OCI-LY1 (cell line): ENCODE measurements at regions not wholly inside any gene's neighbourhood (a gene's known extent, or its start where the extent isn't known, plus 50 kb on each side); places are given as distances from the start of the nearest gene placed in this dataset.

Experiments used
- H2AFZ ChIP-seq: fragments of 200-600 bp; sonication (generic), shearing (Covaris generic); 2 replicates; pipeline ENCODE4 v1.6.0; 2014; ENCODE audit warnings: antibody characterized with exemption, mild to moderate bottlenecking, low read length
- H3F3A ChIP-seq: fragments of 200-600 bp; sonication (generic), shearing (Covaris generic); 2 replicates; pipeline ENCODE4 v1.6.0; 2014; ENCODE audit warnings: mild to moderate bottlenecking, antibody characterized with exemption, low read length, moderate library complexity; ENCODE audit not compliant: insufficient read depth
- H3K27ac ChIP-seq: fragments of 200-600 bp; sonication (generic); 2 replicates; pipeline ENCODE4 v1.5.1; 2014; ENCODE audit warnings: low read length, mixed run types, mild to moderate bottlenecking, low read depth; ENCODE audit not compliant: poor library complexity, severe bottlenecking
- H3K27me3 ChIP-seq: fragments of 200-600 bp; sonication (generic); 2 replicates; pipeline ENCODE4 v1.6.0; 2014; ENCODE audit warnings: antibody characterized with exemption, mild to moderate bottlenecking, low read length, moderate library complexity; ENCODE audit not compliant: insufficient read depth
- H3K36me3 ChIP-seq: fragments of 200-600 bp; sonication (generic); 2 replicates; pipeline ENCODE4 v1.6.1; 2014; ENCODE audit warnings: mild to moderate bottlenecking, antibody characterized with exemption, low read length, moderate library complexity, mixed read lengths; ENCODE audit not compliant: insufficient read depth
- H3K4me1 ChIP-seq: fragments of 200-600 bp; sonication (generic); 2 replicates; pipeline ENCODE4 v1.5.1; 2014; ENCODE audit warnings: mild to moderate bottlenecking, low read length, moderate library complexity; ENCODE audit not compliant: insufficient read depth, severe bottlenecking
- H3K4me2 ChIP-seq: fragments of 200-600 bp; sonication (generic), shearing (Covaris generic); 2 replicates; pipeline ENCODE4 v1.6.1; 2014; ENCODE audit warnings: low read length
- H3K4me3 ChIP-seq: fragments of 200-600 bp; sonication (generic); 2 replicates; pipeline ENCODE4 v1.5.1; 2014; ENCODE audit warnings: low read length, low read depth, mild to moderate bottlenecking, mixed read lengths; ENCODE audit not compliant: poor library complexity, severe bottlenecking
- H3K79me2 ChIP-seq: fragments of 200-600 bp; shearing (Covaris generic); 2 replicates; pipeline ENCODE4 v1.6.1; 2016; ENCODE audit warnings: mixed run types, low read length, mixed read lengths; ENCODE audit not compliant: insufficient read depth
- H3K9ac ChIP-seq: fragments of 200-600 bp; sonication (generic), shearing (Covaris generic); 2 replicates; pipeline ENCODE4 v1.6.1; 2014; ENCODE audit warnings: mild to moderate bottlenecking, low read length, mixed read lengths
- H3K9me2 ChIP-seq: fragments of 200-600 bp; sonication (generic), shearing (Covaris generic); 2 replicates; pipeline ENCODE4 v1.6.1; 2014; ENCODE audit warnings: low read depth, mild to moderate bottlenecking, low read length, mixed read lengths
- H3K9me3 ChIP-seq: fragments of 200-600 bp; shearing (Covaris generic); 2 replicates; pipeline ENCODE4 v1.6.1; 2014; ENCODE audit warnings: low read length, mixed read lengths
- H4K20me1 ChIP-seq: fragments of 200-600 bp; sonication (generic), shearing (Covaris generic); 2 replicates; pipeline ENCODE4 v1.6.0; 2016; ENCODE audit warnings: mild to moderate bottlenecking, low read length; ENCODE audit not compliant: insufficient read depth
- EZH2 ChIP-seq: fragments of 200-600 bp; sonication (generic), shearing (Covaris generic); IDR thresholded peaks from 2 replicates; pipeline ENCODE4 v1.8.0; 2017; ENCODE audit warnings: borderline replicate concordance, mixed run types, mild to moderate bottlenecking, antibody characterized with exemption, low read length, moderate library complexity, mixed read lengths
- TF ChIP-seq, protein P1 (sequence below): fragments of 200-600 bp; sonication (generic), shearing (Covaris generic); IDR thresholded peaks from 2 replicates; pipeline ENCODE4 v1.5.1; 2017; ENCODE audit warnings: mild to moderate bottlenecking, antibody characterized with exemption, low read length, moderate library complexity, mixed read lengths

DNA sequence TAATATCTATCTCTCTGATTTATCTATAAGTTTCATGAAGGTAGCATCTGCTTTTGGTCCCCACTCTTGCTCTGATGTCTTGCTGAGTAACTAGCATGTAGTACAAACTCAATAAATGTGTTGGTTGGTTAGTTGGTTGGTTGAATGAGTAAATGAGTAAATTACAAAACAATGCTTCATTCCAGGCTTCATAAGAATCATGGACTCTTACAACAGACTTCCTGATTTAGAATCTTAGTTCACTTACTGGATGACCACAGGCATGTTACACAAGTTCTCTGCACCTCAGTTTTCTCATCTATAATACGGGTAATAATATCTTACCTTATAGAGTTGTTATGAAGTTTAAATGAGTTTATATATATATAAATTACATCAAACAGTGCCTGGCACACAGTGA lies 98.6 kb downstream of the ZNF281 start:
- Histone ChIP-seq H2AFZ (no peak overlapping the region), H3K4me2 (no peak overlapping the region), H3K36me3 (no peaks in the 10 kb centered on the region), H3F3A (no peaks in the 10 kb centered on the region), H3K9me2 (no peaks in the 10 kb centered on the region), H4K20me1 (no peaks in the 10 kb centered on the region), H3K4me1 (peaks cover 7% of the 10 kb centered on the region), H3K27ac (no peak overlapping the region), H3K4me3 (no peak overlapping the region), H3K9ac (no peak overlapping the region), H3K27me3 (no peaks in the 10 kb centered on the region), H3K79me2 (no peaks in the 10 kb centered on the region), H3K9me3 (no peaks in the 10 kb centered on the region)
- TF ChIP-seq, protein P1, sequence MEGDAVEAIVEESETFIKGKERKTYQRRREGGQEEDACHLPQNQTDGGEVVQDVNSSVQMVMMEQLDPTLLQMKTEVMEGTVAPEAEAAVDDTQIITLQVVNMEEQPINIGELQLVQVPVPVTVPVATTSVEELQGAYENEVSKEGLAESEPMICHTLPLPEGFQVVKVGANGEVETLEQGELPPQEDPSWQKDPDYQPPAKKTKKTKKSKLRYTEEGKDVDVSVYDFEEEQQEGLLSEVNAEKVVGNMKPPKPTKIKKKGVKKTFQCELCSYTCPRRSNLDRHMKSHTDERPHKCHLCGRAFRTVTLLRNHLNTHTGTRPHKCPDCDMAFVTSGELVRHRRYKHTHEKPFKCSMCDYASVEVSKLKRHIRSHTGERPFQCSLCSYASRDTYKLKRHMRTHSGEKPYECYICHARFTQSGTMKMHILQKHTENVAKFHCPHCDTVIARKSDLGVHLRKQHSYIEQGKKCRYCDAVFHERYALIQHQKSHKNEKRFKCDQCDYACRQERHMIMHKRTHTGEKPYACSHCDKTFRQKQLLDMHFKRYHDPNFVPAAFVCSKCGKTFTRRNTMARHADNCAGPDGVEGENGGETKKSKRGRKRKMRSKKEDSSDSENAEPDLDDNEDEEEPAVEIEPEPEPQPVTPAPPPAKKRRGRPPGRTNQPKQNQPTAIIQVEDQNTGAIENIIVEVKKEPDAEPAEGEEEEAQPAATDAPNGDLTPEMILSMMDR: no peak
- TF ChIP-seq EZH2: no peak

DNA sequence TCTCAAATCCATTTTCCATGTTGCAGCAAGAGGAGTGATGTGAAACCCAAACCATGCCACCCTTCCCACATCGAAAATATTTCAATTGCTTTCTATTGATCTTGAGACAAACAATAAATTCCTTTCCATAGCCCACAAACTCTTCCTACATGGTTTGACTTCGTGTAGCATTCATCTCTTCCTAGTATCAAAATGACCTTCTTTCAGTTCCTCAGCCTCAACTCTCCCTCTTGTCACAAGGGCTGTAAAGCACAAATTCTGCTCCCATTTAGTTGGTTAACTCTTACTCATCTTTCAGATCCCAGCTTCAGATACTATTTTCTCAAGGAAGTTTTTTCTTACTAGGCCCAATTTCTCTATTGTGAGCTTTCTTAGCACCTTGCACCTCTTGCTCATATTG lies 99.0 kb downstream of the ZNF281 start:
- Histone ChIP-seq H3K36me3 (no peaks in the 10 kb centered on the region), H3K4me1 (peaks cover 7% of the 10 kb centered on the region), H3K27ac (no peak overlapping the region), H3K9me3 (no peaks in the 10 kb centered on the region), H3K4me2 (no peak overlapping the region), H3K9ac (no peak overlapping the region), H3F3A (no peaks in the 10 kb centered on the region), H4K20me1 (no peaks in the 10 kb centered on the region), H3K27me3 (no peaks in the 10 kb centered on the region), H2AFZ (no peak overlapping the region), H3K4me3 (no peak overlapping the region), H3K79me2 (no peaks in the 10 kb centered on the region), H3K9me2 (no peaks in the 10 kb centered on the region)
- TF ChIP-seq, protein P1: no peak

DNA sequence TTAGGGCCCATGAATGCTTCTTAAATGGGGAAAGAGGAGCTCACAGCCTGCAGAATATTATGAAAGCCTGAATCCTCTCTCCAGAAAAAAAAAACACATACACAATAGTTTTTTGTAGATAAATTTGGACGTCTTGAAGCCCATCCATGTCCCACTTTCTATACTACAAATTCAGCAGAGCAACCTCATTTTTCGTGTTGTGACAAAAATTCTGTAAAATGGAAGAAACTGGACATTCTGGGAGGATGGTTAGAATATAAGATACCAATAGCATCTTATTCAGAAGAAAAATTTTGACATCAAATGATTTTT lies 102.1 kb downstream of the ZNF281 start:
- H4K20me1 ChIP-seq: no peaks in the 10 kb centered on the region
- H3K36me3 ChIP-seq: no peaks in the 10 kb centered on the region
- TF ChIP-seq, protein P1: no peak
- no peak for TF ChIP-seq EZH2
- no peaks in the 10 kb centered on the region for H3K27me3 ChIP-seq
- H3K4me2 ChIP-seq: no peak overlapping the region
- H3K9ac ChIP-seq: no peak overlapping the region
- no peaks in the 10 kb centered on the region for H3K79me2 ChIP-seq
- H3K9me2 ChIP-seq: no peaks in the 10 kb centered on the region
- H3K4me1 ChIP-seq: peaks cover 10% of the 10 kb centered on the region
- H3F3A ChIP-seq: no peaks in the 10 kb centered on the region
- H3K9me3 ChIP-seq: no peaks in the 10 kb centered on the region
- no peak overlapping the region for H2AFZ ChIP-seq
- H3K27ac ChIP-seq: no peak overlapping the region
- no peak overlapping the region for H3K4me3 ChIP-seq
